ENCODE measurements at regions not wholly inside any gene's neighbourhood (a gene's known extent, or its start where the extent isn't known, plus 50 kb on each side); places are given as distances from the start of the nearest gene placed in this dataset.

DNA sequence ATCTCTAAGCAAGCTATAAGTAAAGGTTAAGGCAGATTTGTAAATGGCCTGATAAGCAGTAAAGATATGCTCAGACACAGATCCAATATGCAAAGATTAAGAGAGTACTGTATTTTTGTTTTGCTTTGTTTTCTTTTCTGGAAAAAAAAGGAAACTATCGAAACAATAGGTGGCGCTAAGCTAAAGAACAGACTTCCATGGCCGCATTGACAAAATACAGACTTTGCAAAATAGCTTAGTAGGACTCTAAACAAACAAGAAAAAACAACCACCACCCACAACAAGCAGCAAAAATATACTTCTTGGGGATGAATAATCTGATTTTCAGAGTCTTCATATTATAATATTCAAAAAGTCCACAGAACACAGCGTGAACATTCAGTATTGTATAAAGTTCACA is 758.4 kb upstream of the ROBO1 start:
- Histone ChIP-seq H3K9me3 (replicated peaks in 1 of 11) (peaks cover 0 to 4% (median 0%) of the 10 kb centered on the region in 11 experiments; a peak in 3 of 22 replicates), H3K4me1 (no peaks in the 10 kb centered on the region), H3K27ac (no peak overlapping the region), H3K9ac (no peak overlapping the region), H4K20me1 (no peaks in the 10 kb centered on the region), H3K27me3 (no peaks in the 10 kb centered on the region), H3K4me3 (no peak overlapping the region), H3K36me3 (no peaks in the 10 kb centered on the region), H3K4me2 (no peak overlapping the region)
- TF ChIP-seq Cebpa-rat (IDR thresholded peaks at IDR 0.05): no peak

DNA sequence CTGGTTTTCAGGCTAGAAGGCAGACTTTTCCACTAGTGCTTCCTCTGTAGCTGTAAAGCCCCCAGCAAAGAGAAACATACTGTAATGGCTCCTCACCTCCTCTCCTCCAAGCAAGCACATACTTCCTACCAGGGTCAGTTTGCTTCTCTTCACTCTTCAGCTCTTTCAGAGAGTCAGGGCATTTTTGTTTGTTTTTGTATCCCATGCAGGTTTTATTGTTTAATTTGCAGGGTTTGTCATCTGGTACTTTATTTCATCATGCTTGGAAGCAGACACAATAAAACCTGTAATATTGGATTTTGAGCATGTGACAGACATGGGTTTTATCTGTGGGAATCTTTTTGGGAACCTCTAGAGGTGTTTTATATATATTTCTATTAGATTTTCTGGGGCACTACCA is 753.3 kb upstream of the ROBO1 start:
- no peaks in the 10 kb centered on the region for H3K4me1 ChIP-seq
- H3K27me3 ChIP-seq: no peaks in the 10 kb centered on the region
- H3K4me2 ChIP-seq: no peak overlapping the region
- no peak overlapping the region for H3K4me3 ChIP-seq
- TF ChIP-seq Cebpa-rat (IDR thresholded peaks at IDR 0.05): no peak
- no peaks in the 10 kb centered on the region for H3K9me3 ChIP-seq (replicated peaks in 1 of 11)
- H3K9ac ChIP-seq: no peak overlapping the region
- H4K20me1 ChIP-seq: no peaks in the 10 kb centered on the region
- no peaks in the 10 kb centered on the region for H3K36me3 ChIP-seq
- H3K27ac ChIP-seq: no peak overlapping the region

DNA sequence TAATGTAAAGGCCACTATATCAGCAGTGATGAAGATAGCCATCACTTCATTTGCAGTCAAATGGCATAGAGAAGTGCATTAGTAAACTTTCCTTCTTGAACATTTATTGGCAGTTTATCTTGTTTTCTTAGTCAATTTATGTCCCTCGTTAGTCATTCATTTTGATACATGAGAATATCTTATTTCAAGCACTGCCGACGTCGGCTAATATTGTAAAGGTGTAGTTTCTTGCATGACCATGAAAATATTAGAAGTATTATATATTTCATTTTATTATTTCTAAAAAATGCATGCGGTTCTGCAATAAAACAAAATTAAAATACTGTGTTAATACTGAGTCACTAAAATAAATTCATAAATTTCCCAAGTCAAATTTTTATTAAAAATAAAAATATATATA is 751.6 kb upstream of the ROBO1 start:
- Histone ChIP-seq H3K27me3 (no peaks in the 10 kb centered on the region), H3K9me3 (replicated peaks in 1 of 11) (no peaks in the 10 kb centered on the region)

DNA sequence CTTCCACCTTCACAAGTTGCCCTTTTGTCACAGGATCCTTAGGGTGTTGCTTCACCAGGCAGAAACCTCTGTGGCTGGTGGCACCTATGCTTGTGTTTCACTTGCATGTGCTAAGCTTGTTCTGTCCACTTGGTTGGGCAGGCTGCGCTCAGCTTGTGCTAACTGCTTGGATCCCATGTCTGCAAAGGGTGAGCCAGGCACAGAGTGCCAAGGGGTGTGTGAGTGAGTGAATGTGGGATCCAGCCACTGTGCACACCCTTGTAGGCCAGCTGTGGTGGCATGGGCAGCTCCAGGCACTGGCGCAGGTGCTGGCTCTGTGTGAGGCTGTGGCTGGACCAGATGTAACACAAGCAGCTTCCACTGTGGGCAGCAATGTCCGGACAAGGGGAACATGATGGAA is 728.7 kb upstream of the ROBO1 start:
- Histone ChIP-seq H4K20me1 (no peaks in the 10 kb centered on the region), H3K9me3 (replicated peaks in 1 of 11) (peaks cover 17 to 21% (median 18%) of the 10 kb centered on the region in 11 experiments), H3K4me1 (no peaks in the 10 kb centered on the region), H3K36me3 (no peaks in the 10 kb centered on the region), H3K27ac (no peak overlapping the region), H3K9ac (no peak overlapping the region), H3K27me3 (no peaks in the 10 kb centered on the region), H3K4me2 (no peak overlapping the region), H3K4me3 (no peak overlapping the region)
- no peak for TF ChIP-seq Cebpa-rat (IDR thresholded peaks at IDR 0.05)

More for the DNA sequence above, 751.6 kb upstream of the ROBO1 start:
- no peak overlapping the region for H3K9ac ChIP-seq
- H3K4me1 ChIP-seq: no peaks in the 10 kb centered on the region
- no peaks in the 10 kb centered on the region for H3K36me3 ChIP-seq
- H3K27ac ChIP-seq: no peak overlapping the region
- TF ChIP-seq Cebpa-rat (IDR thresholded peaks at IDR 0.05): no peak
- no peak overlapping the region for H3K4me2 ChIP-seq
- H4K20me1 ChIP-seq: no peaks in the 10 kb centered on the region
- no peak overlapping the region for H3K4me3 ChIP-seq

DNA sequence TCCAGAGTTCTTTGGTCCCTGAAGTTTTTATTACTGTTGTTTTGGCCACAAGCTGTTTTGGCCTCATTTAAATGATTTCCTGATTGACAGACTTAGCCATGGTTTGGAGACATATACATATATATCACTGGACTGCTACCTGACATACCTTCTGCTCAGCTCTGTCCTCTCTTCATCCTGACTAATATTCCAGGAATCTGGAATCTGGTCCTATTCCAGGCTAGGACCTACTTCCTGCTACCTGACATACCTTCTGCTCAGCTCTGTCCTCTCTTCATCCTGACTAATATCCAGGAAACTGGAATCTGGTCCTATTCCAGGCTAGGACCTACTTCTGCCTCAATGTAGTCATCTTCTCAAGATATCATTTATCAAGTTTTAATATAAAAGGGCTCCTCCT is 724.4 kb upstream of the ROBO1 start:
- no peak overlapping the region for H3K27ac ChIP-seq
- no peak overlapping the region for H3K4me2 ChIP-seq
- no peaks in the 10 kb centered on the region for H4K20me1 ChIP-seq
- TF ChIP-seq Cebpa-rat (IDR thresholded peaks at IDR 0.05): no peak
- peaks cover 9 to 12% (median 10%) of the 10 kb centered on the region in 11 experiments for H3K9me3 ChIP-seq (replicated peaks in 1 of 11)
- H3K27me3 ChIP-seq: no peaks in the 10 kb centered on the region
- H3K36me3 ChIP-seq: no peaks in the 10 kb centered on the region
- no peaks in the 10 kb centered on the region for H3K4me1 ChIP-seq
- H3K4me3 ChIP-seq: no peak overlapping the region
- no peak overlapping the region for H3K9ac ChIP-seq

DNA sequence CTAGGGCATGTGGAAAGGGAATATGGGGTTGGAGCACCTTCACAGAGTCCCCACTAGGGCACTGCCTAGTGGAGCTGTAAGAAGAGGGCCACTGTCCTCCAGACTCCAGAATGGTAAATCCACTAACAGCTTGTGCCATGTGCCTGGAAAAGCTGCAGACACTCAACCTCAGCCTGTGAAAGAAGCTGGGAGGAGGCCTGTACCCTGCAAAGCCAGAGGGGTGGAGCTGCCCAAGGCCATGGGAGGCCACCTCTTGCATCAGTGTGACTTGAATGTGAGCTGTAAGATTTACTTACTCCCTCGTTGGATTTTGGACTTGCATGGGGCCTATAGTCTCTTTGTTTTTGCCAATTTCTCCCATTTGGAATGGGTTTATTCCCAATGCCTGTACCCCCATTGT is 705.2 kb upstream of the ROBO1 start:
- TF ChIP-seq Cebpa-rat (IDR thresholded peaks at IDR 0.05): no peak
- no peak overlapping the region for H3K4me3 ChIP-seq

DNA sequence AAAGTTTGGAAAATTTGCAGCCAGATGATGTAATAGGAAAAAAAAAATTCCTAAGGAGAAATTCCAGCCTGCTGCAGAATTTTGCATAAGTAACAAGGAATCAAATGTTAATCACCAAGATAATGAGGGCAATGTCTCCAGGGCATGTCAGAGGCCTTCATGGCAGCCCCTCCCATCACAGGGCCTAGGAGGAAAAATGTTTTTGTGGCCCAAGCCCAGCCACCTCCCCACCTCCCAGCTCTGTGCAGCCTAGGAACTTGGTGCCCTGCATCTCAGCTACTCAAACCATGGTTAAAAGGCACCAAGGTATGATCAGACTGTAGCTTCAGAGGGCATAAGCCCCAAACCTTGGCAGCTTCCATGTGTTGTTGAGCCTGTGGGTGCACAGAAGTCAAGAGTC is 704.7 kb upstream of the ROBO1 start:
- no peak for TF ChIP-seq Cebpa-rat (IDR thresholded peaks at IDR 0.05)

More for the DNA sequence above, 705.2 kb upstream of the ROBO1 start:
- H3K27me3 ChIP-seq: no peaks in the 10 kb centered on the region
- H3K9ac ChIP-seq: no peak overlapping the region
- H3K4me2 ChIP-seq: no peak overlapping the region
- H4K20me1 ChIP-seq: no peaks in the 10 kb centered on the region
- H3K9me3 ChIP-seq (replicated peaks in 1 of 11): no peaks in the 10 kb centered on the region
- H3K27ac ChIP-seq: no peak overlapping the region
- H3K36me3 ChIP-seq: no peaks in the 10 kb centered on the region
- H3K4me1 ChIP-seq: 0 out of 20 replicates have a peak, but pooled peaks cover 0 to 1% (median 0%) of the 10 kb centered on the region in 10 experiments

DNA sequence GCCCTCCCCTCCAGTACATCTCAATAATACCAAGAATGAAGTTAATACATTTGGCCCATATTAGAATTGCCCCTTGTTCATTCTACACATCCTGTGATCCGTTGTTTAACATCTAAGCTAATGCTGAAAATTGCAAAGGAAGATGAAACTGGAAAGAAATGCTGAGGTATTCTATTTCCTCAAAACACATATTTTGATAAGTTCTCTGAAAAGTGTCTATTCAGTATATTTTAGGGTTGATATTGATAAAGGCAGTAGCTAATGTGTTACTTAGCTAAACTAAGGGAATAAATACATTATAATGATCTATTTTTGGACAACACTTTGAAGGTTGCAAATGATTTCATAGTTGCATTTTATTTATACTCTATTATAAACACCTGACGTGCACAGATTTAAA is 702.6 kb upstream of the ROBO1 start:
- H3K4me3 ChIP-seq: no peak overlapping the region
- H3K36me3 ChIP-seq: no peaks in the 10 kb centered on the region
- no peak for TF ChIP-seq Cebpa-rat (IDR thresholded peaks at IDR 0.05)
- no peaks in the 10 kb centered on the region for H3K9me3 ChIP-seq (replicated peaks in 1 of 11)
- no peaks in the 10 kb centered on the region for H4K20me1 ChIP-seq
- no peaks in the 10 kb centered on the region for H3K4me1 ChIP-seq
- H3K9ac ChIP-seq: no peak overlapping the region
- H3K4me2 ChIP-seq: no peak overlapping the region
- no peaks in the 10 kb centered on the region for H3K27me3 ChIP-seq
- no peak overlapping the region for H3K27ac ChIP-seq

More for the DNA sequence above, 704.7 kb upstream of the ROBO1 start:
- H3K4me3 ChIP-seq: no peak overlapping the region
- H3K9me3 ChIP-seq (replicated peaks in 1 of 11): no peaks in the 10 kb centered on the region
- H3K9ac ChIP-seq: no peak overlapping the region
- no peak overlapping the region for H3K27ac ChIP-seq
- H3K27me3 ChIP-seq: no peaks in the 10 kb centered on the region
- H4K20me1 ChIP-seq: no peaks in the 10 kb centered on the region
- H3K4me2 ChIP-seq: no peak overlapping the region
- H3K36me3 ChIP-seq: no peaks in the 10 kb centered on the region
- no peaks in the 10 kb centered on the region for H3K4me1 ChIP-seq

DNA sequence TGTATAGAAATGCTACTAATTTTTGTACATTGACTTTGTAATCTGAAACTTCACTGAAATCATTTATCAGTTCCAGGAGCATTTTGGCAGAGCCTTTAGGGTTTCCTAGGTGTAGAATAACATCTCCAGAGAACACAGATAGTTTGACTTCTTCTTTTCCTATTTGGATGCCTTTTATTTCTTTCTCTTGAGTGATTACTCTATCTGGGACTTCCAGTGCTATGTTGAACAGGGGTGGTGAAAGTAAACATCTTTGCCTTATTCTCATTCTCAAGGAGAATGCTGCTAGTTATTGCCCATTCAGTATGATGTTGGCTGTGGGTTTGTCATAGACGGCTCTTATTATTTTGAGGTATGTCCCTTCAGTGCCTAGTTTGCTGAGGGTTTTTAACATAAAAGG is 697.9 kb upstream of the ROBO1 start:
- Histone ChIP-seq H4K20me1 (no peaks in the 10 kb centered on the region), H3K36me3 (no peaks in the 10 kb centered on the region), H3K4me3 (no peak overlapping the region), H3K4me1 (no peaks in the 10 kb centered on the region), H3K27ac (no peak overlapping the region), H3K9ac (no peak overlapping the region), H3K9me3 (replicated peaks in 1 of 11) (no peaks in the 10 kb centered on the region), H3K27me3 (no peaks in the 10 kb centered on the region), H3K4me2 (no peak overlapping the region)
- TF ChIP-seq Cebpa-rat (IDR thresholded peaks at IDR 0.05): no peak

DNA sequence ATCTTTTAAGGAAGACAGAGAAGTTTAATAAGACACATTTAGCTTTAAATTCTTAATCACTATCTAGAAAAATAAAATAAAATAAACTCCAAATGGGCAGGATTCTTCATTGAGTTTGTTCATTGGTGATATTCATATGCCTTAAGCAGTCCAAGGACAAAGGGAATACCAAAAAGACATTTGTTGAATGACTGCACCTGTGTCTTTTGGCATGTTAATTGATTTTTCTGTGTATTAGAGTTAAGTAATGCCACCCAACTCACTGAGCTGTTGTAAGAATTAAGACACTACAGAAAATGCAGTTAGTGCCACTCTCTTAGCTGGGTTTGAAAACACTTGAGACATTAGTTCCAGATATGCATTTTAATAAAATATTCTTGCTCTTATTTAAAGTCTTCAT is 683.6 kb upstream of the ROBO1 start:
- no peaks in the 10 kb centered on the region for H3K9me3 ChIP-seq (replicated peaks in 1 of 11)

More for the DNA sequence above, 683.6 kb upstream of the ROBO1 start:
- Histone ChIP-seq H3K27ac (no peak overlapping the region), H3K4me1 (no peaks in the 10 kb centered on the region), H3K4me2 (no peak overlapping the region), H3K9ac (no peak overlapping the region), H4K20me1 (no peaks in the 10 kb centered on the region), H3K4me3 (no peak overlapping the region), H3K27me3 (no peaks in the 10 kb centered on the region), H3K36me3 (no peaks in the 10 kb centered on the region)
- TF ChIP-seq Cebpa-rat (IDR thresholded peaks at IDR 0.05): no peak

Data from BLaER1 treated with 17β-estradiol and CSF1 and Interleukin-3, amounts not matched to agents 10 nM and 100 nM (cell line).